CD4-positive, alpha-beta T cell treated with Interleukin-21 for 1 hour (primary cell): ENCODE measurements at regions not wholly inside any gene's neighbourhood (a gene's known extent, or its start where the extent isn't known, plus 50 kb on each side); places are given as distances from the start of the nearest gene placed in this dataset.

ENCODE experiments used
- DNase-seq: peaks from one replicate; pipeline ENCODE4 v3.0.0-alpha.2; 2020

DNA sequence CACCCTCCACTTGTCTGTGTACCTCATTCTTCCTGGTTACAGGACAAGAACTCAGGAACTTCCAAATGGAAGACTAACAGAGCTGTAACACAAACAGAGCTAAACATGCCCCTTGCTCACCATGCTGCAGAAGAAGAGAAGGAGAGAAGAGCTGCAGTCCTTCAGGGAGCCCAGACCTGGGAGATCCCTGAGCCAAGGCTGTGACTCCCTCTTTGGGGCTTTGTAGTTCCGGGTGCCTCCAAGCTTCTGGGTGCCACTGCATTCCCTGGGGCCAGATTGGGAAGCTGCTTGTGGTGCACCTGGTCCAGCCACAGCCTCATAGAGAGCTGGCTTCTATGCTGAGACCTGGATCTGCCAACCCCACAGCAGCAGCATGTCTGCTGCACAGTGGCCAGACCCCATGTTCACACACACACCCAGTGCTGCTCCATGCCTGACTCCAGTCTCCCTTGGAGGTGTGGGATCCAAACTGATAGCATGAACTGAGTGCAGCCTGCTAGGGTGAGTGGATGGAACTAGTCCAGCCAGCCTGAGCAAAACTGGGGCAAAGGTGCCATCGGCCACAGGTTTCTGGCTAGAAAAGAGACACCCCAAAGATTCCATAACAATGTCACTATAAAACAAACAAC lies 263.0 kb upstream of the NRIP1 start:
- no peak for DNase-seq

DNA sequence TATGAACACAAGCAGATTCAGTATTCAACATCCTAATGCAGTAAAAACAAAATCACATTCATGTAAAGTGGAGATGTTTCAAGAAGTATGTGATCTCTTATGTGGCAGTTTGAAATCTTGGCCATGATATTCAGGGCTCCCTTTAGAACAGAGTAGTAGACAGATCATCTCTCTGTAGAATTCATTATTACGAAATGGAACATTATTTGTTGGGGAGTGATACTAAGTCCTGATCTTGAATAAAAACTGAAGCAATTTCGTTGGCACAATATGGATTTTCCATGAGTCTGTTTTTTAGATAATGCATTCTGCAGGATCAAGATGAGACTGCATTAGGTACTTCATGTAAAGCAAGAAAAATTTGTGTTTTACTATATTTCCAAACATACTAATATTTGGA lies 264.4 kb upstream of the NRIP1 start:
- DNase-seq: no peak

DNA sequence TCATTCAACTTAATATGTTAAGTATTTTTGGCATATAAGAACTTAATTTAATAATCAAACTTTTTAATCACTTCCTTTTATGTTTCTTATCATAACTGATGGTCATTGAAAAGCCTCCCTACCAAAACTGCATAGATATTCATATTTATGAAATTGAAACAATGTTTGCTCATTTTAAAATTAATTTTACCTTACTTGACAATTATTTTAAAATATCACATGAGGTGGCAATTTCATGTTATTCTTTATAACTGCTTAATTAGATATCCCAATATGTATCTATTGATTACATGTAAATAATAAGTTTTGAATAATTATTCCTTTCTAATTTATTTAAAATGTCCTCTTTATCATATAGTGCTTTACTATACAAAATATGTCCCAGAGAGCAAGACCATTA lies 266.1 kb upstream of the NRIP1 start:
- DNase-seq: no peak

DNA sequence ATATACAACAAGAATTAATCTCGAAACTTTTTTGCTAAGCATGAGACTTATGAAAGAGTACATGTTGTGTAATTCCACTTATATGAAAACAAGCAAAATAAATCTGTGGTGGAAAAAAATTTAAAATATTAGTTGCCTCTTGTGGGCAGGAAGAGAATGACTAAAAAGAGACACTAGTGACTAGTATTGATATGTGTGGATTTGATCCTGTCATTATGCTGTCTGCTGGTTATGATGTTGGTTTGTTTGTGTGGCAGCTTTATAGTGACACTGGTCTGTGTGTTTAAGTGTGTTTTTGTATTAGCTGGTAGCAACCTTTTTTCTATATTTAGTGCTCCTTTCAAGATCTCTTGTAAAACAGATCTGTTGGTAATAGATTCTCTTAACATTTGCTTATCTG lies 267.8 kb upstream of the NRIP1 start:
- DNase-seq: no peak

GRCh38 chr21:15333136-15333710 lies 268.4 kb upstream of the NRIP1 start:
- no peak for DNase-seq

- DNase-seq: no peak
These were observed 269.2 kb upstream of the NRIP1 start for GRCh38 chr21:15333951-15334350.

- DNase-seq: no peak
These were observed 278.3 kb upstream of the NRIP1 start for GRCh38 chr21:15343066-15343465.

DNA sequence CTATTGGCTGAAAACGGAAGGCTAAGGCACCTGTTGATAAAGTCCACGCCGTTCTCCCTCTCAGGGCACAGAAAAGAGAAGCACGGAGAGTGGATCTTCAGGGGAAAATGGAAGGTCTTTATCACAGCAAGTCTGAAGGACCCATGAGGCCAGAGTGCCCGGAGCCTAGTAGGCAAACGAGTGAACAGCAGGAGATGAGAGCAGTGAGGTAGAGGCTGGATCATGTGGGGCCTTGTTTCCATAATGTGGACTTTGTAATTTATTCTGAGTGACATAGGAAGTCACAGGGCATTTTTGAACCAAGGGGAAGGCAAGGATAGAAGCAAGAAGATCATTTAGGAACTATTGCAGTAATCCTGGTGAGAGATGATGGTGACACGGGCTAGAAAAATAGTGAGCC lies 287.2 kb upstream of the NRIP1 start:
- DNase-seq: no peak

DNA sequence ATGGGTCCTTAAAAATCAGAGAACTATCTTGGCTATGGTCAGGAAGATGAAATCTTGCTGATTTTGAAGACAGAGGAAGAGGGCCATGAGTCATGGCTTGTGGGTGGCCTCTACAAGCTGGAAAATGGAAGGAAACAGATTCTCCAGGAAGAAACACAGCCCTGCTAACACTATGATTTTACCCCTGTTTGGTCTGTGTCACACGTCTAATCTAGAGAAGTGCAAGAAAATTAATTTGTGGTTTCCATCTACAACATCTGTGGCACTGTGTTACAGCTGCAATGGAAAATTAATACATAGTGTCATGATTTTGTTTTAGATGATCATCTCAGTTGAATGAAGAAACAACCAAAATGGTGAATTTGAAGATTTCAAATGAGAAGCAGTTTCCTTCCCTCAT lies 288.7 kb upstream of the NRIP1 start:
- no peak for DNase-seq

DNA sequence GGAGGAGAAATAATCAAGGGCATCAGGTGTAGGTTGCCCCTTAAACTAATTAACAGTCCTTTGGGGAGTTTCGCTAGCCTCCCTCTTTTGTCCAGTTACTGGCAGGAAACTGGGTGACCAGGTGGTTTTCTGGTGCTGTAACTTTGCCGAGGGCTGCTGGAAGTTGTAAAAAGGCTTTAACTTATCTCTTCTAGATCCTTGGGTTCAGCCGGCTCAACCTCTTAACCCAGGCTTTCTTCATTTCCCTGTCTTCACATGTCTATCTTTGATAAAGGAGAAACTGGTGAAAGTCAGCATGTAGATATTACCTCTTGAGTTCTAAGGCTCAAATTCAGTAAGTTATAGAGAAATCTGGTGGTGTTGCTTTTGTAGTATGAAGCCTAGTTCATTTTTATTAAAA lies 289.7 kb upstream of the NRIP1 start:
- no peak for DNase-seq

- no peak for DNase-seq
These were observed 290.3 kb upstream of the NRIP1 start for GRCh38 chr21:15355066-15355465.

GRCh38 chr21:15359251-15359650 lies 294.5 kb upstream of the NRIP1 start:
- DNase-seq: no peak

DNA sequence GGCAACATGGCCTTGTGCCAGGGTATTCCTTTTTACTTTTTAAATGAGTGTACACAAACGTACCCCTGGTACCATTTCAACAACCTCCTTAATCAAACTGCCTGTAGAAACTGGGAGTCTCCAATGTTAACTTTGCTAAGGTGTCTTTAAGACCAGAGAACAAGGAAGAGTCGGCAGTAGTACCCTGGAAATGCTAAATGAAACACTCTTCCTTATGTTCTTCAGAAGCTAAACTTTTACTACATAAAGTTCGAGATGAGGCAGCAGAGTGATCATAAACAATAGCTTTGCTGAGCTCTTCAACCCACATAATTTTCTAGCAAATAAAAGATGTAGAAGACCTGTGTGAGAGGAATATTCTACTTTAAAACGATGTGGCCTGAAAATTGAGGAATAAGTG lies 297.7 kb upstream of the NRIP1 start:
- DNase-seq: no peak

DNA sequence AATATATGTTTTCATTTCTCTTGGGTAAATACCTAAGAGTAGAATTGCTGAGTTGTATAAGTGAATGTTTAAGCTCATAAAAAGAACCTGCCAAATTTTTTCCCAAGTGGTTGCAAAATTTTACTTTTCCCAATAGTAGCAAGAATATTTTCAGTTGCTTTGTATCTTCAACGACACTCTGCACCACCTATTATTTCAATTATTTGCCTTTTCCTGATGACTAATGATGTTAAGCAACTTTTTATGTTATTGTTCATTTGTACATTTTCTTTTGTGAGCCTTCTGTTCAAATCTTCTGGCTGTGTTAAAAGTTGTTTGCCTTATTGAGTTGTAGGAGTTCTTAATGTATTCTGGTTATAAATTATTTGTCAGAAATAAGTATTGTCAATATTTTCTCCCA lies 299.1 kb upstream of the NRIP1 start:
- no peak for DNase-seq

DNA sequence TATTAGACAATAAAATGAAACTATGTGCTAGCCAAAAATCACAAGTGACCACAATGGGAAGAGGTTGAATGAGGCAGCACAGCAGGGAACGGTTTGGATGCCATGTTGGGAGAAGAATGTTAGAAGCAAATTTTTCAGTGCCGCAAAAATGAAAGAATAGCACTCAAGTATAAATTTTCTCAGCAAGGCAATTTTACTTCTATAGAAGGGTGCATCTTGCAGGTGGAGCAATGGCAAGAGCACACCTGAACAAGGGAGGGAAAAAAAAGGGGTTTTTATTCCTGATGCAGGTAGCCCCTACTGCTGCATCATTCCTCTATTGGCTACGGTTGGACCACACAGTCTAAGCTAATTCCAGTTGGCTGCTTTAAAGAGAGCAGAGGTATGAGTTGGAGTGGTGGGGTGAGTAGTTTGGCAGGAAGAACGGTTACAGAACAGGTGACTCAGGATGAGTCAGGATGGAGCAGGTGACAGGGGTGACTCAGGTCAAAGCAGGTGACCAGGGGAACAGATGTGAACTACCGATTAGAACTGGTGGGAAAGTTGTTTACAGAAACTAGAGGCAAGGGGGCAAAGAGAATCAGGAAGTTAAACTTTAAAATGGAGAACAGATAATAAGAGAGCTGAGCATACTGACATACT lies 301.1 kb upstream of the NRIP1 start:
- no peak for DNase-seq

- no peak for DNase-seq
These were observed 301.8 kb upstream of the NRIP1 start for GRCh38 chr21:15366555-15366954.

GRCh38 chr21:15367061-15367626 lies 302.3 kb upstream of the NRIP1 start:
- DNase-seq: no peak

- no peak for DNase-seq
These were observed 305.7 kb upstream of the NRIP1 start for GRCh38 chr21:15370462-15370975.

GRCh38 chr21:15373941-15374340 lies 309.1 kb upstream of the NRIP1 start:
- no peak for DNase-seq

GRCh38 chr21:15379776-15380175 lies 315.0 kb upstream of the NRIP1 start:
- no peak for DNase-seq

DNA sequence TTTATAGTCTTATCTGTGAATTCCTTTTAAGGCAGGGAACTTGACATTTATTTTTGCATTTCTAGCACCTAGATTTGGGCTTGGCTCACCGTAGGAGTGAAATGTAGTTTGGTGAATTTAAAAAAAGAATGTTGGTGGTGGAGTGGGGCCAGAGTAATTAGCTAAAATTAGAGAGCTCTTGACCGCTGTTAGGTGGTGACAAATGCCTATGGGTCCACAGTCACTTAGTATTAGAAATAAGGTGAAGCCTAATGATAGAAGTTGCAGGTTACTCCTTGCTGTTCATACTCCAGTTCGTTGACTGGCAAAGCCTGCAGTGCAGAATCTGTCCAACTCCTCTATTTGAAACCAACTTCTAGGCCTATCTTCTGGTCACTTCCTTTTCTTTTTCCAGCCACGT lies 318.8 kb upstream of the NRIP1 start:
- DNase-seq: no peak

GRCh38 chr21:15390049-15390448 lies 325.2 kb upstream of the NRIP1 start:
- no peak for DNase-seq

DNA sequence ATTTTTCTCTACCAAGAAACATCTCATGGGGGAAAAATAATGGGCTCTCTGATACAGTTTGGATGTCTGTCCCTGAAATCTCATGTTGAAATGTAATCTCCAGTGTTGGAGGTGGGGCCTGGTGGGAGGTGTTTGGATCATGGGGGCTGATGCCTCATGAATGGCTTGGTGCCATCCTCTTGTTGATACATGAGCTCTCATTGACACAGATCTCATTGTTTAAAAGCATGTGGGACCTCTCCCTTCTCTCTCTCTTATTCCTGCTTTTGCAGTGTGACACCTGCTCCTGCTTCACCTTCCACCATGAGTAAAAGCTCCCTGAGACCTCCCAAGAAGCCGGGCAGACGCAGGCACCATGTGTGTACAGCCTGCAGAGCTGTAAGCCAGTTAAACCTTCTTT lies 332.5 kb upstream of the NRIP1 start:
- DNase-seq: no peak

- DNase-seq: no peak
These were observed 328.9 kb upstream of the USP25 start for GRCh38 chr21:15400905-15401304.
